Suprapubic skin (tissue), 4 donors: ENCODE measurements at regions not wholly inside any gene's neighbourhood (a gene's known extent, or its start where the extent isn't known, plus 50 kb on each side); places are given as distances from the start of the nearest gene placed in this dataset.

Source experiments
- CTCF ChIP-seq, 2 donors: fragments of 200-600 bp in 1 of 2; fragments of 450-650 bp in 1 of 2; sonication (generic) in 1 of 2; IDR thresholded peaks; one replicate each; pipeline ENCODE4 v1.5.1; 2016 to 2019; ENCODE audit warnings: antibody characterized with exemption in 2 of 2, mild to moderate bottlenecking in 1 of 2, moderate library complexity in 1 of 2
- EP300 ChIP-seq: sonication (generic); formaldehyde crosslinking; IDR thresholded peaks from one replicate; pipeline ENCODE4 v1.6.1; 2017; ENCODE audit warnings: antibody characterized with exemption
- POLR2A ChIP-seq, 2 donors: fragments of 450-650 bp; IDR thresholded peaks; one replicate each; pipeline ENCODE4 v1.6.1; 2017; ENCODE audit warnings: antibody characterized with exemption in 2 of 2, mild to moderate bottlenecking in 2 of 2, moderate library complexity in 2 of 2
- POLR2AphosphoS5 ChIP-seq, 3 donors: sonication (generic); formaldehyde crosslinking; IDR thresholded peaks; one replicate each; pipeline ENCODE4 v1.6.1; 2017; ENCODE audit warnings: antibody characterized with exemption in 3 of 3

DNA sequence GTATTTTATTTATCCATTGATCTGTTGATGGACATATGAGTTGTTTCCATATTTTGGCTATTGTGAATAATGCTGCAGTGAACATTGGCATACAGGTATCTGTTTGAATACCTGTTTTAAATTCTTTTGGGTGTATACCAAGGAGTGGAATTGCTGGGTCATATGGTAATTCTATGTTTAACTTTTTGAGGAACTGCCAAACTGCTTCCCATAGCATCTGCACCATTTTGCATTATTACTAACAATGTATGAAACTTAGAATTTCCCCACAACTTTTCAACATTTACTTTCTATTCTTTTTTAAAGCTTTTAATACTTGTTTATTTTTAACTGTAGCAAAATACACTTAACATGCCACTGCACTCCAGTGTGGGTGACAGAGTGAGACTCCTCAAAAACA, 57.0 kb upstream of the MSN start:
- TF ChIP-seq CTCF (IDR thresholded peaks at IDR 0.05) = no peak
- TF ChIP-seq EP300 = no peak
- TF ChIP-seq POLR2A (IDR thresholded peaks at IDR 0.05) = no peak
- no peak for TF ChIP-seq POLR2AphosphoS5 (IDR thresholded peaks at IDR 0.05)
